HG02870 (cell line): ENCODE measurements at regions not wholly inside any gene's neighbourhood (a gene's known extent, or its start where the extent isn't known, plus 50 kb on each side); places are given as distances from the start of the nearest gene placed in this dataset.
"Not testable (repeated sequence)": the region's sequence is repeated elsewhere in the genome, so short reads cannot be mapped to it uniquely, and the experiment has no call there.

Source experiments
- ATAC-seq: cut with Tn5 transposase; IDR thresholded peaks from one replicate; pipeline ENCODE4 v1.9.1; 2021; ENCODE audit warnings: mild to moderate bottlenecking, moderate library complexity; ENCODE audit not compliant: unreplicated experiment

- no peak for ATAC-seq
Observed at GRCh38 chr16:14384745-14385144, 245.3 kb downstream of the PARN start.

GRCh38 chr16:14383844-14384243 is 246.2 kb downstream of the PARN start:
- ATAC-seq: not testable (repeated sequence)

- no peak for ATAC-seq
Observed at GRCh38 chr16:14378689-14379467, 251.2 kb downstream of the PARN start.

- no peak for ATAC-seq
Observed at GRCh38 chr16:14378131-14378551, 251.9 kb downstream of the PARN start.

- no peak for ATAC-seq
Observed at GRCh38 chr16:14377326-14377725, 252.7 kb downstream of the PARN start.

GRCh38 chr16:14375132-14375491 is 254.9 kb downstream of the PARN start:
- no peak for ATAC-seq

GRCh38 chr16:14374451-14375131 is 255.5 kb downstream of the PARN start:
- no peak for ATAC-seq

- ATAC-seq: no peak
Observed at GRCh38 chr16:14373896-14374295, 256.2 kb downstream of the PARN start.

- no peak for ATAC-seq
Observed at GRCh38 chr16:14373406-14373805, 256.7 kb downstream of the PARN start.

GRCh38 chr16:14372471-14372870 is 257.6 kb downstream of the PARN start:
- no peak for ATAC-seq

GRCh38 chr16:14371778-14372431 is 258.2 kb downstream of the PARN start:
- ATAC-seq: no peak

- no peak for ATAC-seq
Observed at GRCh38 chr16:14370736-14371234, 259.3 kb downstream of the PARN start.

- no peak for ATAC-seq
Observed at GRCh38 chr16:14369734-14370598, 260.1 kb downstream of the PARN start.

- ATAC-seq: no peak
Observed at GRCh38 chr16:14368399-14368798, 261.7 kb downstream of the PARN start.

- no peak for ATAC-seq
Observed at GRCh38 chr16:14366974-14367707, 262.9 kb downstream of the PARN start.

GRCh38 chr16:14366447-14366846 is 263.6 kb downstream of the PARN start:
- ATAC-seq: no peak

GRCh38 chr16:14365200-14365851 is 264.7 kb downstream of the PARN start:
- no peak for ATAC-seq

GRCh38 chr16:14364386-14365199 is 265.5 kb downstream of the PARN start:
- no peak for ATAC-seq

- no peak for ATAC-seq
Observed at GRCh38 chr16:14364112-14364385, 266.0 kb downstream of the PARN start.
